GM12891 (cell line): ENCODE measurements at regions not wholly inside any gene's neighbourhood (a gene's known extent, or its start where the extent isn't known, plus 50 kb on each side); places are given as distances from the start of the nearest gene placed in this dataset.
A peak's percentile ranks its signal among the peaks of the same experiment; 100 is the strongest.

Source experiments
- DNase-seq: peaks from one replicate; pipeline ENCODE4 v3.0.0; 2011; ENCODE audit warnings: low spot score; ENCODE audit not compliant: insufficient read length
- FAIRE-seq: peaks from 2 replicates; lab custom pipeline; 2011; peaks lifted over from hg19 to GRCh38; lab: Jason Lieb, UNC
- PAX5 ChIP-seq: IDR thresholded peaks from 2 replicates; pipeline ENCODE4 v1.6.1; 2011; ENCODE audit warnings: low read length, moderate library complexity, mild to moderate bottlenecking; ENCODE audit not compliant: insufficient read depth, severe bottlenecking
- POLR2A ChIP-seq: IDR thresholded peaks from 2 replicates; pipeline ENCODE4 v1.6.1; 2011; ENCODE audit warnings: low read depth, low read length, control low read depth
- POLR2AphosphoS5 ChIP-seq: IDR thresholded peaks from 2 replicates; pipeline ENCODE4 v1.6.1; 2011; ENCODE audit warnings: low read depth, low read length, control low read depth
- POU2F2 ChIP-seq: IDR thresholded peaks from 2 replicates; pipeline ENCODE4 v1.6.1; 2011; ENCODE audit warnings: low read depth, mild to moderate bottlenecking, control low read depth, low read length, moderate library complexity
- SPI1 ChIP-seq: IDR thresholded peaks from 2 replicates; pipeline ENCODE4 v1.6.1; 2011; ENCODE audit warnings: low read depth, low read length, control low read depth
- TAF1 ChIP-seq: IDR thresholded peaks from 2 replicates; pipeline ENCODE4 v1.6.1; 2011; ENCODE audit warnings: low read depth, low read length, control low read depth

GRCh38 chr13:33528896-33529295 is 243.3 kb upstream of the STARD13 start:
- no peak for FAIRE-seq
- no peak for DNase-seq
- no peak for TF ChIP-seq SPI1

GRCh38 chr13:33531484-33531883 is 245.9 kb upstream of the STARD13 start:
- FAIRE-seq (no peak), DNase-seq (no peak)
- TF ChIP-seq PAX5 (no peak), SPI1 (no peak), POLR2A (no peak), POLR2AphosphoS5 (no peak), POU2F2 (no peak), TAF1 (no peak)

GRCh38 chr13:33535061-33535460 is 249.5 kb upstream of the STARD13 start:
- no peak for FAIRE-seq
- no peak for TF ChIP-seq TAF1
- TF ChIP-seq POU2F2, result no peak
- no peak for TF ChIP-seq PAX5
- TF ChIP-seq SPI1, result no peak
- no peak for TF ChIP-seq POLR2AphosphoS5
- no peak for TF ChIP-seq POLR2A
- DNase-seq, result no peak

DNA sequence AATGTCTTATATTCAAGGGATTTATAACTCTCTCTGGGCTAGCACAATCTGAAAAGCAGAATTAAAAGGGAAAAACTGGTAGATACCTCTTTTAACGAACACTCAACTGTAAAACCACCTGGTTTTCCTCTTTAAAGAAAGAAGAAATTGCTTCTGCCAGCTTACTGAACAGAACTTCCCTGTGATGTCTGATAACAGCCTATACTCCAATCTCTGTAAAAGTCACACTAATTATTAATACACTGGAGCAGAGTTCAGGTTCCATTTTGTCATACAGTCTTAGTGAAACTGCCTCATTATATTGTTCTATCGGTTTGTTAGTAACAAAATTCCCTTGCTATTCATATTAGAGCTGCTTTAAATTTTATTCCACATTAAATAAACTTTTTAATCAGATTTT is 251.0 kb upstream of the STARD13 start:
- TF ChIP-seq TAF1 (no peak), POLR2A (no peak), SPI1 (no peak), PAX5 (no peak), POU2F2 (no peak), POLR2AphosphoS5 (no peak)
- DNase-seq, result no peak
- no peak for FAIRE-seq

DNA sequence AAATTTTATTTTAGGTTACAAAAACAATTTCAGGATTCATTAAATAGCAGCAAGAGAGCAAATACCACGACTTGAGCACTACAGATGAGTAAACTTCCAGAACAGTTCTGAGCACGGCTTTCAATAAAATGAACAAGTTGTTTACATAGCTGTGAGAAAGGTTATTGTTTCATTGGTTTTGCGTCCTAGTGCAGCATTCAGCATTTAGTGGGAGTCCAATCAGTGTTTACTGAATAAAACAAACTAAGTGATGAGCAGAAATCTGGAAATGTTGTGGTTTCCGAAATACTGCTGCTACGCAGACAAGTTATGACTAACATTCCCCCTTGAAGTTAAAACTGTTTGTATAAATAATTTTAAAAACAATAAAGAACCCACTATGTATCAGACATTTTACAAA is 251.5 kb upstream of the STARD13 start:
- DNase-seq (no peak), FAIRE-seq (no peak)
- no peak for TF ChIP-seq SPI1
- no peak for TF ChIP-seq POLR2A
- no peak for TF ChIP-seq TAF1
- no peak for TF ChIP-seq PAX5
- TF ChIP-seq POU2F2, result no peak
- no peak for TF ChIP-seq POLR2AphosphoS5

- peak; percentile 48 for FAIRE-seq
- TF ChIP-seq POLR2A (peak; percentile 27; the same call in 1 of the 2 replicates), POLR2AphosphoS5 (no peak), POU2F2 (no peak)
- DNase-seq, result no peak
Observed at GRCh38 chr13:33537676-33538075, 252.1 kb upstream of the STARD13 start.

- DNase-seq (no peak), FAIRE-seq (no peak)
- TF ChIP-seq POLR2A (no peak), PAX5 (no peak), TAF1 (no peak), SPI1 (no peak), POU2F2 (no peak), POLR2AphosphoS5 (no peak)
Observed at GRCh38 chr13:33541456-33541855, 255.9 kb upstream of the STARD13 start.

DNA sequence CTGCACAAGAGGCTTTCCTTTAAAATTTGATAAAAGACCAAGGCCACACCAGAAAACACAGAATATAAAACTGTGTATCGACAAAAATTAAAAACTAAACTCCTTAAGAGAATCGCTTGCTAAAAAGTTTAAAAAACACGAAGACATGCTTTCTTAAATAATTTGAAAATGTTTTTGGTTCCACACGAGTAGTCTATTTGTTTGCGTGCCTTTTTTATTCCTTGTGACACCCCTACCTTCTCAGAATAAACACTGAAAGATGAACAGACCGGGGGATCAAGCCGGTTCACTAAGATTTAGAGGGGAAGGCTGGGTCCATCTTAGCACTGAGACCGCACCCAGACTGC is 256.4 kb upstream of the STARD13 start:
- TF ChIP-seq PAX5 (no peak), POU2F2 (no peak), POLR2A (no peak), SPI1 (no peak), POLR2AphosphoS5 (no peak), TAF1 (no peak)
- DNase-seq (no peak), FAIRE-seq (no peak)

- DNase-seq (peak; percentile 56), FAIRE-seq (peak; percentile 99)
- TF ChIP-seq POLR2A (peak; percentile 78), POU2F2 (peak; percentile 66; the same call in 1 of the 2 replicates), POLR2AphosphoS5 (peak; percentile 32; the same call in 1 of the 2 replicates), SPI1 (no peak; the same call in 1 of the 2 replicates), PAX5 (peak; percentile 21), TAF1 (peak; percentile 71)
Observed at GRCh38 chr13:33542309-33543088, 256.9 kb upstream of the STARD13 start.

DNA sequence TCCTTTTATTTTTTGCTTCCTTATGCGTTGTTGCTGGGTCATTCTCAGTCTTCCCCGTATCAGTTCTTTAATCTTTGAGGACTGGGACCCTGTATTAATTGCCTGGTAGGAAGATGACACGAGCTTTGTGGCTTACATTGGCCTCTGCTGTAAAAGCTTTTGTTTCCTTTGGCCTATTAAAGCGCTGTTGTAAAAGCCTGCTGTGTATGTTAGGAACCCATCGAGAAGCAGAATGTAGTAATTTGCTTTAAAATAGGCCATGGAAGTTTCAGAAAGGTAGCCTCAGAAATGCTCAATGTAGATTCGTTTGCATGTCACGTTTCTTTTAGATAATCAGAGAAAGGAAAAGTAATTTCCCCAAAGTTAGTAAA is 257.5 kb upstream of the STARD13 start:
- TF ChIP-seq TAF1 (no peak), POU2F2 (no peak), PAX5 (no peak), POLR2AphosphoS5 (peak; percentile 90; the same call in 1 of the 2 replicates), POLR2A (peak; percentile 69; the same call in 1 of the 2 replicates)
- no peak for DNase-seq
- no peak for FAIRE-seq

- TF ChIP-seq PAX5 (no peak), POLR2AphosphoS5 (no peak), POU2F2 (no peak), POLR2A (no peak), TAF1 (no peak), SPI1 (no peak)
- no peak for DNase-seq
- FAIRE-seq, result peak; percentile 87
Observed at GRCh38 chr13:33543631-33544265, 258.2 kb upstream of the STARD13 start.
